ENCODE measurements at regions not wholly inside any gene's neighbourhood (a gene's known extent, or its start where the extent isn't known, plus 50 kb on each side); places are given as distances from the start of the nearest gene placed in this dataset.

DNA sequence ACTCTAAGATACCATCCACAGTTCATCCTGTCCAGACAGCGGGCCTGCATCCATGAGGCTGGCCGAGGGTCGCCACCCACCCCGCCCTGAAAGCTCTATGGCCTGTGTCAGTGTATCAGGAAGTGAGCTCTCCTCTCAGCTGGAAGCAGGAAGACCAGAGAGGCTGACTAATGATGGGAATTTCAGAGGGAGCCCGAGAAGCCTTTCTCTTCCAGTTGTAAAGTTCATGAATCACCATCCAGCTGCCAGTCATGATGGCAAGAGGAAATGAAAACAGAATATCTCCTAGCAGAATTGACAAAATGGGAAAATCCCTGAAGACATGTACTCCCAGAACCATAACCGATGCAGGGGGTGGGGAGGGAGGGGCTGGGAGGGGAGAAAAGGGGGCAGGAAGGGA is 109.6 kb upstream of the RPS6KA2 start:
- peak; percentile 37 for DNase-seq (ENCODE audit: extremely low read depth, low read depth)
- no peak for TF ChIP-seq CTCF (IDR thresholded peaks at IDR 0.05; ENCODE audit: low read depth, low read length, missing control alignments)
- no peak overlapping the region for H3K4me3 ChIP-seq (replicated peaks; ENCODE audit: low read depth, low read length)

- DNase-seq (ENCODE audit: extremely low read depth, low read depth), result no peak
- no peak for TF ChIP-seq CTCF (IDR thresholded peaks at IDR 0.05; ENCODE audit: low read depth, low read length, missing control alignments)
- no peak overlapping the region for H3K4me3 ChIP-seq (replicated peaks; ENCODE audit: low read depth, low read length)
These were observed 106.8 kb upstream of the RPS6KA2 start for GRCh38 chr6:166733900-166734299.

- H3K4me3 ChIP-seq (replicated peaks; ENCODE audit: low read depth, low read length), result no peak overlapping the region
- TF ChIP-seq CTCF (IDR thresholded peaks at IDR 0.05; ENCODE audit: low read depth, low read length, missing control alignments), result no peak
- DNase-seq (ENCODE audit: extremely low read depth, low read depth), result no peak
These were observed 102.6 kb upstream of the RPS6KA2 start for GRCh38 chr6:166729658-166730057.

- H3K4me3 ChIP-seq (replicated peaks; ENCODE audit: low read depth, low read length), result no peak overlapping the region
- no peak for TF ChIP-seq CTCF (IDR thresholded peaks at IDR 0.05; ENCODE audit: low read depth, low read length, missing control alignments)
- DNase-seq (ENCODE audit: extremely low read depth, low read depth), result no peak
These were observed 102.0 kb upstream of the RPS6KA2 start for GRCh38 chr6:166728884-166729530.

DNA sequence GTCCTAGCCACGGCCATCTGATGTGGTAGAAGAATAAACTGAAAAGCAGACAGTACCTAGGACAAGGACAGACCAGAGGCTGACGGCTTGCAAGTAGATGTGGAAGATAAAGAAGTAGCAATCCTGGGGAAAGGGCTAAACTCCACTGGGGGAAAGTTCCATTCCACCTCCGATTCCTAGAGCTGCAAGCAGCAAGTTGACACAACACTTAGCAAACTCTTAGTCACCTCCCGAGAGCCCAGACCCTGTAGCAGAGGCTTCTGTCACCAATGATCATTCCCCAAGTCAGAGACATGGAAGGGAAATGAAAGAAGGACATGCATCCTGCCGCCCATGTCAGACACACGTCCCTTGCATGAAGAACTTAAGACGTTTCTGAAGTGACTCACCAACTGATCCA is 99.2 kb upstream of the RPS6KA2 start:
- no peak for DNase-seq (ENCODE audit: extremely low read depth, low read depth)
- no peak for TF ChIP-seq CTCF (IDR thresholded peaks at IDR 0.05; ENCODE audit: low read depth, low read length, missing control alignments)
- no peak overlapping the region for H3K4me3 ChIP-seq (replicated peaks; ENCODE audit: low read depth, low read length)

GRCh38 chr6:166725571-166725970 is 98.5 kb upstream of the RPS6KA2 start:
- DNase-seq (ENCODE audit: extremely low read depth, low read depth), result no peak
- TF ChIP-seq CTCF (IDR thresholded peaks at IDR 0.05; ENCODE audit: low read depth, low read length, missing control alignments), result no peak
- H3K4me3 ChIP-seq (replicated peaks; ENCODE audit: low read depth, low read length), result no peak overlapping the region

DNA sequence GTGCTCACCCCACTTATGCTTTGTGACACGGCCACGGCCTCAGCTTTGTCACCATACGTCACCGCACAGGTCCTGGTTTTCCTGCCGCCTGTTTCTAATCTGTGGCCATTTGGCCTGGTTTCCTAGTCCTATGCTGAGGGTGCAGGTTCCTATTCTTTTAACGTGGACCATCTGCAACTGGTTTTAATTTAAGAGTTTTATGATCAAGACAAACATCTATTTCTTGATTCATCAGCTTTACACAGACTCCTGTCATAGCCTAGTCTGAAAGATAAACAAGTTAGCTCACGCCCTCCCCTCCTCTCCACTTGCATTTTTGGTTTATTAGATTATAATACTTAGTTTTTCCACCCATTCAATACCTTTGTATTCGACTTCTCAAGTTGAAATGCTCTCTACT is 97.5 kb upstream of the RPS6KA2 start:
- peak; percentile 36 for DNase-seq (ENCODE audit: extremely low read depth, low read depth)
- H3K4me3 ChIP-seq (replicated peaks; ENCODE audit: low read depth, low read length), result no peak overlapping the region
- no peak for TF ChIP-seq CTCF (IDR thresholded peaks at IDR 0.05; ENCODE audit: low read depth, low read length, missing control alignments)
